GM18870 (cell line): ENCODE measurements at regions not wholly inside any gene's neighbourhood (a gene's known extent, or its start where the extent isn't known, plus 50 kb on each side); places are given as distances from the start of the nearest gene placed in this dataset.

Experiments
- ATAC-seq: cut with Tn5 transposase; IDR thresholded peaks from one replicate; pipeline ENCODE4 v1.9.1; 2021; ENCODE audit warnings: moderate library complexity; ENCODE audit not compliant: unreplicated experiment

DNA sequence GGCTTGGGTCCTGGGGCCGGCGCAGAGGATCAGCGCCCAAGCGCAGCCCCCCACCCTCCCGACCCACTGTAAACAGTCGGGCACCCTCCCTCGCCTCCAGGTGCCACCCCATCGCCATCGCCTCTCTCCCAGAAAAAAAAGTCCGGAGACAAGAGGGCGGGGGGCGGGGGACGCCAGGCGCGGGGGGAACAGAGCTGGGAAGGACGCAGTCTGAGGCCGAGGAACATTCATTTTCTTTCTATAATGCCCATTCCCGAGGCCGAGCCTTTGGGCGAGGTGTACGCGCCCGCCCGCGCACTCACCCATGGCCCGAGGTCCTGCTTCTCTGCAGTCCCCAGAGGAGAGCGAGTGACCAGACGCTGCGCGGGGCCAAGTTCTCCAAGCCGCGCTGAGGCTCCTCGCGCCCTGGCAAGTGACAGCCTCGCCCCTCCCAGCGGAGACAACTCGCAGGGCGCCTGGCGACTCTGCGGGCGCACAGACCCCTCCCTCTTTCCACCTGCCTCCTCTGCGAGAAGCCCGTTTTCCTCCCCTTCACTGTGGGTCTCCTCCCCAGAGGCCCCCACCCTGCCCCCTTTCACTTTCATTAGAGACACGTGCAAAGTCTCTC, 63.5 kb upstream of the WDR17 start:
- no peak for ATAC-seq

DNA sequence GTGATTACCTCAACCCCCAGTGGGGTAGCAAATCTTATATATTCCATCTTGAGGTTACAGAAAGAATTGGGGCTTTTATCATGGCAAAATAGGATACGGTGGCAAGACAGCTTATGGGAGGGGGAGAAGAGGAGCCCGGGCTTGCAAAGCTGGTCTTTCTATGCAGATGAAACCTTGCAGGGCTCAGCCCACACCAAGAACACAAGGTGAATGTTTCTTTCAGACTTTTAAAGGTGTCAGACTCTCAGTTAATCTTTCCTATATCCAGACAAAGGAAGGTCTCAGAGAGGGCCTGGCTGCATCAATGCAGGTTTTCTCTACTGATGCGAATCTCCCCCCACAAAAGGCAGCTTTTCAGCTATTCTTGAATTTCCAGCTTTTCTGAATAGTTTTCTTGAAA, 59.9 kb upstream of the WDR17 start:
- no peak for ATAC-seq

DNA sequence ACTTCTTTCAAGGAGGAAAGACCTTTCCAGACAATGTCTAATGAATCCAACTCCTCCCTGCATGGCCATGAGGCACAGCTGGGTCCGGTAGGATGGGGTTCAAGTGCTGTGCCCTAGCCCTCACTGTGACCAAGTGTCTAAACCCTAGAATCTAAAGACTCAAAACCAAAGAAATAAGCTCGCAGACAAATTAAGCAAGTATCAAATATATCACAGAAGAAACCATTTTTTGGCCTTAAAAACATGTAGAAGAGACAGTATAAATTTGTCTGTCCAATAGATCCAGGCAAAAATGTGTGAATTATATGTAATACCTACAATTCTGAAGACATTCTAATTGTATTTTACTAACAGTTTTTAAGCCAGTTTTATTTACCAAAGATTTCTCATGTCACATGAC, 56.4 kb upstream of the WDR17 start:
- ATAC-seq: no peak

DNA sequence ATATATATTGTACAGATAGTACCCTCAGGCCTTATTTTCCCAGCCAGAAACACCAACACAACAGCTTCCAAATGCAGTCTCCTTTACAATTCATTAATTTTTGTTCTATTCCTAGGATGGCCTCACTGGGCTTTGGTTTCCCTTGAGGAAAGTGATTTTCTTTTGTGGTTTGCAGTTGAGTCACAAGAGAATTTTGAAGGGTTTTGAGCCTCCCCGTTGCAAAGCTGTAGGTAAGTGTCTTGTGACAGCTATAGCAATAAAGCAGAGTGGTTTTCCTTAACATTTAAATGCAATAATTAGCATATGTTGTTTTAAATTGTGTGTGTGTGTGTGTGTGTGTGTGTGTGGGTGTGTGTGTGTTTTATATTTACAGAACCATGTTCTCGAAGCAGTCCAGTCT, 54.1 kb upstream of the WDR17 start:
- ATAC-seq: peak; percentile 36

DNA sequence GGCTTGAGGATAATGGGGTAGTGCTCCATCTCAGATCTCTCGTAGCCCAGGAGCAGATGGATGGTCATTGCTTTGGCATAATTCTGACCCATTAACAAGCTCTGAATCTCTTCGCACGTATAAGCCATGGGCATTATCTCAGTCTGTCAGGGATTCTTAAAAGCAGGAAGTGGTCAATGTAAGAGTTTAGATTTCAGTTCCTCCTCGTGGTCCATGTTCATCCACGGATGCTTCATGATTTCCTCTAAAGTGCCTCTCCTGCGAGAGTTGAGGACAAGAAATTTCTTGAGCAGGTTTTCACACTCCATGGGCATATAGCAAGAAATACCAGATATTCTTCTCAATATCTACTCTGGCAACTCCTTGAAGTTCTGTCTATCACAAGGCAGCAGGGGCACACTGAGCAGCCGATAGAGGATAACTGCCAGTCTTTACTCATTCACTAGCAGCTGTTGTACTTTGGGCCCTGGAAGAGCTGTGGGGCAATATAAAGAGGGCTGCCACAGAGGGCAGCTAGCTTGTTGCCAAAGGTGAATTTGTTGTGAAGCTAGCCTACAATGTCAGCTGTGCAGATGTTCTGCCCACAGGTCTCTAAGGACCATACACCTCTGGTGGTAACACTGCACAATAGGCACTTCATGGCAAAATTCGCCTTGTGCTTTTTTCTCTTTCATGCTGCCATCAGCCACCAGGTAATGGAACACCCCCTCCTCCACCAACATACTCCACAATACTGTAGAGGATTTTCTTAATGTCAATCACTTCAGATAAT, 52.0 kb upstream of the WDR17 start:
- peak; percentile 92 for ATAC-seq

DNA sequence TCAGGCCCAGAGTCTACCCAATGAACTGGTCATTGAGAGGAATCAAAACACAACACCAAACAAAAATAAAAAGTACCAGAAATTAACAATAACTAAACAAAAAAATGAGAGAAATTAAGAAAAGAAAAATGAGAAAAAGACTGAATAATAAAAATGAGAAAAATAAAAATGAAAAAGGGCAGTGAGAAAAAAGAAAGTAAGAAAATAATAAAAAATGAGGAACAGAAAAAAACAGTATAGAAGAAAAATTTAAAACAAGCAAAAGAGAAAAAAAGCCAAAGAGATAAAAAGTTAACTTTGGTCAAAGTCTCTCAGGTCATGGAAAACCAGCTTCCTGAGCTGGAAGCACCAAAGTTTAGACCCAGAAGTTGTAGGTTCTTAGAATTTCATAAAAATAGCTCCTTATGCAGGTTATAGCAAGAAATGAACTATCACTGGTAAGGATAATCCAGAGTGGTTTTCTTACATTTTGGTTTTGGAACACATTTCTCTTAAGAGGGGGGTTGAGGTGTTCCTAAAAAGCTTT, 51.0 kb upstream of the WDR17 start:
- ATAC-seq: no peak
